IPS-NIHi11 (cell line): ENCODE measurements at regions not wholly inside any gene's neighbourhood (a gene's known extent, or its start where the extent isn't known, plus 50 kb on each side); places are given as distances from the start of the nearest gene placed in this dataset.
"Not testable (repeated sequence)": the region's sequence is repeated elsewhere in the genome, so short reads cannot be mapped to it uniquely, and the experiment has no call there.

ENCODE experiments used
- DNase-seq: peaks from one replicate; pipeline ENCODE4 v3.0.0; 2012; ENCODE audit warnings: mixed read lengths, low spot score

DNA sequence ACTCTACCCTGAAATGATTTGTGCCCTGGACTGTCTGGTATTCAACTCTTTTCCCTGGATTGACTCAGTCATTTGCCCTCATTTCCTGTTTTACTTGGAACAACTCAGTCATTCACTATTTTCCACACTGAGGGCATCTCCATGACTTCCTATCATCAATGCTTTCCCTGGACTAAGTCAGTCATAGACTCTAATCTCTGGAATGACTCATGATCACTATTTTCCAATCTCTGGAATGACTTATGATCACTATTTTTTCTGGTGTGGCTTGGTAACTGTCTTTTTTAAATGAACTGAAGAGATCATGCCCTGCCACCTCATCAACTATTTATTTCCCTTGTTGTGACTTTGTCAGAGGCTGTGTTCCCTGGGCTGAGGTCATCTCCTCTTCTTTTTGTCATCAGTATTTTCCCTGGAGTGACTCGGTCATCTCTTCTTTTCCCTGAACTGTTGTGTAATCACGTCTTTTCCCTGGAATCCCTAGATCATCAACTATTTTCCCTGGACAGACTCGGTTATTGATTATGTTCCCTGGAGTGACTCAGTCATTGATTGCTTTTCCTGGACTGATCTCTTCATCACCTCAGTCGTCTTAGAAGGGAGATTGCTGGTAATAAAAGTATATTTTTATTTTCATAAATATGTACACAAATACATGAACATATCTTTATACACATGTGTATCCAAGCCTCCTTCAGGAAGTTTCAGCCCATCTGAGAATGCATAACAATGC is 327.1 kb upstream of the VCX start:
- DNase-seq = no peak

DNA sequence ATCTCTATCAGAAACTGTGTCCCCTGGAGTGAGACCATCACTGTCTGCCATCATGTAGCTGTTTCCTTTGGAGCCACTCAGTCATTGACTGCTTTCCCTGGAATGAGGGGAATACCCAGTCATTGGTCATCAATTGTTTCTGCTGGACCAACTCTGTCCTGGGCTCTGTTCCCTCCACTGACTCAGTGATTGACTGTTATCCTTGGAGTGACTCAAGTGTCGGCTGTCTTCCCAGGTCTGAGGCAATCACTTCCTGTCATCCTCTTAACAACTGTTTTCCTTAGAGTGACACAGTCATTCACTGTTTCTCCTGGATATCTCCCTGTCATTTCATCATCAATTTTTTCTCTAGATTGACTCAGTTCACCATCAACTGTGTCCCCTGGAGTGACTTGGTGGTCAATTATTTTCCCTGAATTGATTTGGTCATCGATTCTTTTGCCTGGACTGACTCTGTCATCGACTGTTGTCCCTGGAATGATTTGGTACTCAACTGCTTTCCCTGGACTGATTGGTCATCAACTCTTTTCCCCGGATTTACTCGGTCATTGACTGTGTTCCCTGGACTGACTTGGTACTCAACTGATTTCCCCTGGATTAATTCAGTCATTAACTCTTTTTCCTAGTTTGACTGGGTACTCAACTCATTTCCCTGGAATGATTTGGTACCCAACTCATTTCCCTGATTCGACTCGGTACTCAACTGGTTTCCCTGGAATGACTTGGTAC is 327.9 kb upstream of the VCX start:
- no peak for DNase-seq

DNA sequence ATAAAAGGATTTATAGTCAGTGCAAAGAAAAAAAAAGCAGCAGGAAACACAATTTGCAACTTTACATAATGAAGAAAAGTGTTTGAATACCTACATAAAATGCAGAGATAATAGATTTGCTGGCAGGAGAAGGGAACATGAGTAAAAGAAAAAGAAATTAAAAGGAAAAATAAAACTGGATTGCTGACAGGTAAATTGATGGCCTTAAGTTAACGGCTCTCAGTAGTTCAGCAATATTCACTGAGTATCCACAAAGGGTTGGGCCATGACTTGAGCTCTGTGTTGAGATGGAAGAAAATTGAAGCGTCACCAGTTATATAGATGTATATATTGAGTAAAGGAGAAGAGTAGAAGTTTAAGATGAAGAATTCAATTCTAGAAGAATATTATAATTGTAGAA is 330.1 kb upstream of the VCX start:
- no peak for DNase-seq

DNA sequence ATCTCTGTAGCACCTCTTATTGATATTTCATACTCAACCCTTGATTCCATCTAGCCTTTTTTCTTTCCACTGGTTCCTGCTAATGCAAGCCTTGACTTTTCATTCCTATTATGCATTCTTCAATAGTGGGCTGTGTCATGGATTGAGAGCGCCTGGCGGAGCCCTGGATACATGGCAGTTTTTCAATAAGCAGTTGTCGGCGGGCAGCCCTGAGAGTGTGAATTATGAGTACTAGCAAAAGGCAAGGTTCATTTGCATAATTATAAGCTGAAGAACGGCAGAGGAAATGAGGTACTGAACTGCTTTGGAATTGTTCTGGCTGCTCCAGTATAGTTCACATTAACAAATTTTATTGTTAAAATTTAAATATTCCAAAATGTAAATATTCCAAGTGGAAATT is 339.7 kb upstream of the VCX start:
- no peak for DNase-seq

DNA sequence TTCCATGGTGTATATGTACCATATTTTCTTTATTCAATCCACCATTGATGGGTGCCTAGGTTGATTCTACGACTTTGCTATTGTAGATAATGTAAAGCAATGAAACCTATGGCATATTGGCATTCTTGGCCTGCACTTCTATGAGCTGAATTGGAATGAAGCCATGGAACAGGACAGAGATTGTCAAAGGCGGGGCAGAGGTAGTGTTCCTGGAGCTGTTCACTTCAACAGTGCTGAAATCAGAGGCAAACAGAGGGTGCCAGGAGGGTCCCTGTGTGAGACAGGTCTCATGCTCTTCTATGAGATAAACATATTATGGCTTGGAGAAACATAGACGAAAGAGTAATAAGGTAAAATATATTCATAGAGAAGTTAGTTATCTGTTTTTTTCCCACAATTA is 342.6 kb upstream of the VCX start:
- DNase-seq = no peak

DNA sequence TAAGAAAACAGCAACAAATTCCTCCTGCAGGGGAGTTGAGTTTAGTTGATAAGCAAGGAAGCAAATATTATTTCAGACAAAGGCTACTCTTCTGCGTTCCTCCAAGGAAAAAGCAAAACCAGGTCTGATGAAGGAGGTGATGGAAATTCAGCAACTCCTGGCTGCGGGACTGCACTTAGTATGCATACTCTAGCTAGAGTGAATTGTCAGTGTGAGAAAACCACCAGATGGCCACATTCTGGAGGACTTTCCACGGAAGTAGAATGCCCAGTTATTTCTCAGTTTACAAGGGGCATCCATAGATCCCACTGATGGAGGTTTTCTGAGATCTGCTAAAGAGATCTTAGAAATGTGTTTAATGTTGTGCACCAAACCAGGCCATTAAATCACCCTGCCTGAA is 338.6 kb upstream of the PUDP start:
- no peak for DNase-seq

DNA sequence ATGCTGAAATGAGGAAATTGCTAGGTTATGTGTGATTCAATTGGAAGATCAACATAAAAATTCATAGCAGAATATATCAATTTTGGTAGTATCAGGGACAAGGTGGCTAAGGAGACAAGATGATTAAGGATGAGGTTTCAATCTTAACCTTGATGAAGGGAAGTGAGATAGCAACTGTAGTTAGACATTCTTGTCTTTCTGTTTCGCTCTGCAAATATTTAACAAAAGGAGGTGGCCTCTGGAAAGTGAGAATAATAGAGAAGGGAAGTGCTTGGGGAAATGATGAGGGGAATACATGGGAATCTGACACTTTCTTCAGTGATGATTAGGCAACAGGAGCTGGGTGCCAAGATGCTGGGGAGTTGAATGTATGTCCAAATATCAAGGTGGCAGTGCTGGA is 337.1 kb upstream of the PUDP start:
- DNase-seq = no peak

DNA sequence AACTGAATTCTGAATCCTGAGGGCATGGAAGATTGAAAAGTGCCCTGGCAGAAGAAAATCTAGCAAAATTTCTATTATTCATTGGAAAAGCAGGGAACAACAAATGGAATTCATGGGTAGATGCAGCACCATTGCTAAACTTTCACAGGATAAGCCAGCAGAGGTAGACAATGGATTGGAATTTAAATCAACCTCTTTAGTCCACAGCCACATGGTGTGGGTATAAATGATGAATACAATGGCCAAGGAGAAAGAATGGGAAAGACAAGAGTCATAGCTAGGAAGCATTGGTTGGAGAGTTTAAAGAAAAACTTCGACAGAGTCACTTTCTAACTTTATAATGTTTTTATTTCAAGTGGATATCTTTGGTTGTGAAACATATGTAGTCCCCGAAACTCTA is 332.8 kb upstream of the PUDP start:
- DNase-seq = no peak

DNA sequence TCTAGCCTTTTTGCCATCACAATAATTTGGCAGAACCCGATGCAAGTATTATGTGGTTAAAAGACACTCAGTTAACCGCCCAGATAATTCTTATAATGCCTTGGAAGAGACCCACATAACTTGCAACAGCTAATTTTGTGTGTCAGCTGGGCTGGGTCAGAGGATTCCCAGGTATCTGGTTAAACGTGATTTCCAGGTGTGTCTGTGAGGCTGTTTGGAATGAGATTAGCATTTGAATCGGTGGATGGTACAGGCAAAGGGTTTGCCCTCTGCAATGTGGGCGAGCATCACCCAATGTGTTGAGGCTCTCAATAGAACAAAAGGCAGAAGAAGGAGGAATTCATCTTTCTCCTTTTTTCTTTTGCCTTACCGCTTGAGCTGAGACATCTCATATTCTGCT is 314.2 kb upstream of the PUDP start:
- no peak for DNase-seq

DNA sequence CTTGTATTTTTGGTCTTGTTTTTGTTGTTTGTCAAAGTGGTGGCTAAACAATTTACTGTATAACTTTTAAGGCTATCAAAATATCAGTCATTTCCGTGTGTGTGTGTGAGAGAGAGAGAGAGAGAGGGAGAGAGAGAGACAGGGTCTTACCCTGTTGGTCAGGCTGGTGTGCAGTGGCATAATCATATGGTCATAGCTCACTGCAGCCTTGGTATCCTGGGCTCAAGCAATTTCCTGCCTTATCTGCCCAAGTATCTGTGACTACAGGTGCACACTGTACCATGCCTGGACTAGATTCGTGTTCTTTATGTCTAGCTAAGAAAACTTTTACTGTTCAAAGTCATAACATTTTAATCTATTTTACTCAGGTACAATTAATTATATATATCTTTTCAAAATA is 313.1 kb upstream of the PUDP start:
- DNase-seq = not testable (repeated sequence)

DNA sequence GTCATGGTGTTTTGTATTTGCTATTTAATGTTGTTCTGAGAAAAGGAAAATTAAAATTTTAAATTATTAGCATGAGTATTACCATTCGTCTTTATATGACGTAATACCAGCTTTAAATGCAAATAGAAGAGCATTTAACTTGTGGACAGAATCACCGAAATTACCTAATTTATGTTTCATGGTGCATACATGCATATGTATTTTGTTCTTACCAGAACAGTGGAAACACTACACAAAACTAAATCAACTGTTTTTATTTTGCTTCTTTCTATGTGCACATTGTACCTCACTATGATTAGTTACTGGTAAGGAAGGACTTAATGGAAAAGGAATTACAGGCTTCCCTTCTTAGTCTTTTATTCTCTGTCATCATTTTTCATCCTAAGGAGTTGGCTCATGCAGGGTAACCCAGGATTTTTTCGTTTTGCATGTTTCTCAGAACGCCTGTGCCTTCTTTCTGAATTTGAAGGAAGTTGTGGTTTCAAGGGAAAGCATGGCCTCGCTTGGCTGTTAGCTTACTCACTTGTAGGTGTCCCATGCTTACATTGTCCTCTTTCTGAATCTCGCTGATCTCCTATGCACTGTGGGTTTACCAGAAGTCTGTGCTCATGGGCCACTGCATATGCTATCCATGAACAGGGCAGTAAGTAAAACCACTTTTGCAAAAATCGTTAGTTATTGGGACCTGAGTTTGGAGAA is 300.0 kb upstream of the PUDP start:
- no peak for DNase-seq

DNA sequence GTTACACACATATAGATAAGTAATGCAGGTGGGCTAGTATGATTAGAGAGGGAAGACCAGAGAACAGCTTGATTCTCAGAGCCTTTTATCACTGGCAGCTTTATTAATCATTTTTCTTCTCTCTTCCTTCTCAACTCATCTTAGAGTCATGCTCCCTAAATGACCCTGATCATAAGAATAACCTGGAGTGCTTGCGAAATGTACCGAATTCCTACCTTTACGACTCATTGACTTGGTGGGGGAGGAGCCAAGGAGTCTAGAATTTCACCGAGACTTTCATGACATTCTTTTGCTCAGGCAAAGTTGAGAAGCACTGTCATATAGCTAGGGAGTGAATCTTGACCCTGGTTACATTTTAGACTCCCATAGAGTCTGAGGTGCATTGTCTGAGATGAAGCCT is 298.9 kb upstream of the PUDP start:
- DNase-seq = no peak

DNA sequence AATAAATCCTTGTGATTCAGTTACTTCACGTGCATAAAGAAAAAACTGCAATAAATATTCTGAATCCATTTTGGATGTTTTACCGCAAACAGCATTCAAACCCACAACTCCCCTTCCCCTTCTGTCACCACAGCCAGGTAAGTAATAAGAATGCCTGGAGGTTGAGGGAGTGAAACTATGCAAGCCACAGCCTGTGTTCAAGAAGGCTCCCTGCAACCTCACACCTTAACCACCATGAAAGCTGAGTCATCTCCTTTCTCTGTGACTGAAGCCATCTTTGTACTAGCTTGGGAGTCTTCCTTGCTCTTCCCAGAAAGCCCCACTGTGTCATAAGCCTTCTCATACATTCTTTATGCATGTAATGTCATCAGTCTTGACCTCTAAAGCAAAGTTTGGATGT is 297.0 kb upstream of the PUDP start:
- no peak for DNase-seq

DNA sequence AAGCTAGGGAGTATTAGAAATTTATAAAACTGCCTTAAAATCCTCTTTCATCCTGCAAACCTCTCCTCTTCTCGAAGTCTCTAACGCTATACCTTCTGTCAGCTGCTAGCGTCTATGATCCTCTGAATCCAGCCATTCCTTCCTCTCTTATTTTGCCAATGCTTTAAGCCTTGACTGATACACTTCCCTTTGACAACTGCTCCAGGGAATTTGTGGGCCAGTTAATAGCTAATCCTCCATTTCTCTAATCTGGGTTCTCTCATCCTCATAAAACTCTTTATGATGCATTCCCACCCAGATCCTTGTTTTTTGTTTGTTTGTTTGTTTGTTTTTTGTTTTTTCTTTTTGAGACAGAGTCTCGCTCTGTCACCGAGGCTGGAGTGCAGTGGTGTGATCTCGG is 293.6 kb upstream of the PUDP start:
- DNase-seq = no peak

DNA sequence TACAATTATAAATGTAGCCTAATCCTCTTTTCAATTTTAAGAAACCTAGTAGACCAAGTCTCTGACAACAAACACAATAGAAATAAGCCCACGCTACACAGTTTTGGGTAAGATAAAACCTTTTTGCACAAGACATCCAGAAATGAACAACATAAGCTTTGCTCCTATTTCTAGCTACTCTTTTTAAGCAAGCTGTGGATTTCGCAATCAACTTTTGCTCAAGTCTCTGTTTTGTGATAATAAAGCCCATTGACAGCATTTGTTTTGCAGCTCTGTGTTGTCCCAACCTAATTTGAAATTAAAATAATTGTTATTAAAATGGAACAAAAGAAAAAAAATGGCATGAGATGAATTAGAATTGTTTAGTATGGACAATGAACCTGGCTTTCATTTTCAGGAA is 287.9 kb upstream of the PUDP start:
- DNase-seq = no peak

DNA sequence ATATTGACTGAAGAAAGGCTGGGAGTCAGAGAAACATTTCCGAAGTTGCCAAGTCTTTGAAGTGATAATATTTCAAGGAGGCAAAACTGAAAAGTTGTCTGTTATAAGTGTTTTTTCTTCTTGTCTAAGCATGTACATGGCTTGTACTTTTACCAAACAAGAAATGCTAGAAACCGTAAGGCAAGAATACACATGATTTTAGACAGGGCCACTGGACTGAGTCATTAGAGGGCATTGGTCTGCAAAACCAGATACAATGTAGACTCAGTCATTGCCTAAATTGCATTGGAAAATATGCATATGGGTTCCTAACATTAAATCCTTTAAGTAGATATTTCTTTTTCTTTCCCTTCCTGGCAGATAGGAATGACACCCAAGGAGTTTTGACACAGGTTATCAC is 284.9 kb upstream of the PUDP start:
- DNase-seq = no peak

DNA sequence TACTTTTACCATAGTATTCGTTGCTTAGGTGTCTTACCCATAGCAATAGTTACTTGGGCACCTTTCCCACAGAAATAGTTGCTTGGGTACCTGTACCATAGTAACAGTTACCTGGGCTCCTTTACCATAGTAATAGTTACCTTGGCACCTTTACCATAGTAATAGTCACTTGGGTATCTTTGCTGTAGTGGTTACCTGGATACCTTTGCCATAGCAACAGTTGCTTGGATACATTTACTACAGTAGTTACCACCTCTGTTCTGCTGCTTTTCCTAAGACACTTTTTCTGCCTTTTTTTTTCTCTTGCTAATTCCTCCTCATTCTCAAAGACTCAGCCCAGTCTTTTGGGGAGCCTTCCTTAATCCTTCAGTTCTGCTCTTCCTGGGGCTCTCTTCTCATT is 272.8 kb upstream of the PUDP start:
- no peak for DNase-seq

DNA sequence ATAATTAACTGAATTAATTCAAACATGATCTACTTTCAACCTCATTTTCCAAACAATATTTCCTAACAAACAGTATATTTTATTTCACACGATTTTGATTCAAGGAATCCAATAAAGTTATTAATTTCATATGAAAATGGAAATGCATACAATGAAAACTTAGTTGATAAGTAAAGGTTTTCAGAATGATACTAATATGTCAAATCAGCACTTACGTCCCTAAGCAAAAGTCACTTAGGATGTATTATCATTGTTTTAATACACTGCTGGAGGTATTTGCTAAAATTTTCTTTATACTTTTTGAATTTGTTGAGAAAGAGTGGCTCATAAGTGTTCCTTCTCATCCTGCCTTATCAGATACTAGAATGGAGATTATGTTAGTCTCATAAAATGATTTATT is 266.8 kb upstream of the PUDP start:
- no peak for DNase-seq

DNA sequence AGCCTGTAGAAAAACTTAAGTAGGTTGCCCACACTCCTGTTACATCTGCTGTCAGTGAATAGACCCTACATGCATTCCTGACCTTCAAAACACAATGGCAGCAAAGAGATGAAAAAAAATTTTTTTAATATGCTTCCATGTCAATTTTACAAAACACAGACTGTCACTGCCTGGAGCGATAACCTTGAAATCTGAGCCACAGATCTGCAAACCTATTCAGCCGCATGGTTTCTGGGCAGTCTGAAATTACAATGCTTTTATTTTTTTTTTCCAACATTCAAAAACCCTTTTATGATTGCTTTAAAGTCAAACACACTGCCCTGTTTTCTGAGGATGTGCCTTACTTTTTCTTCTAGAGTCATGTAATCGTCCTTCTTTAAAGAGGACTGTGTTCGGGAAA is 264.9 kb upstream of the PUDP start:
- no peak for DNase-seq

DNA sequence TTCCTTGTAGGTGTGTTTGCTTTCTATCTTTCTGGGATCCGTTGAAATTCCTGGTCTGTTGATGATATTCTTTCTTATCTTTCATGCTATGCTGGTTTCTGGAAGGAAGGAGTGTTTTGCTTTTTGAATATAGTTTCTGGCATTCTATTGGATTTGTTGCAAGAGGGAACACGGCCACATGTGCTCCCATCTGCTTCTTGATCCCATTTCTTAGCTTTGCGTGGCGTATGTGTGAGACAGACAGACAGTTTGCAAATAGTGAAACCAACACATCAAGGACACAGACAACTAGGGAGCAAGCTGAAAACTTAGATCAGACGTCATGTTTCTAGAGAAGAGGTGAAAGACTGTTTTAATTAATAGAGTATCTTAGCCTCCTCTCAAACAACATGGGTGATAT is 261.9 kb upstream of the PUDP start:
- DNase-seq = no peak

DNA sequence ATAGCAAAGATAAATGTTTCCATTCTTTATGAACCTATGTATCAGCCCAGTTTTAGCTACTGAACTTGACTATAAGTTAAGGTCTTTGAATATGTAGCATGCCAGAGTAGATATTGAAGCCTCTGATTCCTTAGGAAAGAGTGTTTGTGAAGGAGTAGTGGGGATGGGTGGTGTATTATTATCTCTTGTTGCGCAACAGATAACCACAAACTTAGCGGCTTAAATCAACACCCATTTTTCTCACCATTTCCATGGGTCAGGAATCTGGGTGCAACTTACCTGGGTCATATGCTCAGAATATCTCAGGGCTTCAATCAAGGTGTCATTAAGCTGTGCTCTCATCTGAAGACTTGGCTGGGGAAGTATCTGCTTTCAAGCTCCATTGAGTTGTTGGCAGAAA is 251.4 kb upstream of the PUDP start:
- no peak for DNase-seq

DNA sequence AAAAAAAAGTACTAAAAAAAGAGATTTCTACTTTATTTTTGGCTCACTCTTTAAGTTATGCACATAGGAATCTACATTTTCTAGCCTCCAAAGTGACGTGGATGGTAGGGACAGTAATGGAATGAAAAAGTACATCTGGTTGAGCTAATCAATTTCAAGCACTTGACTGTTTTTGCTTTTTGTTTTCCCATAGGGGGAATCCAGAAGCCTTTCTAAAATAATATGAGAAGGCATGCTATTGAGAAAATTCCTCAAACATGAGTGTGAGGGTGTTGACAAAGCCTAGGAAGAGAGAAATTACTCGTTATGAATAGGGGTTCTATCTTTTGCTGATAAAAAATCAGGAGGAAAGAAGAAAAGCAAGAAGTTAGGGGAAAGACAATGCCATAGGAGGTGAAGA is 242.5 kb upstream of the PUDP start:
- DNase-seq = no peak

DNA sequence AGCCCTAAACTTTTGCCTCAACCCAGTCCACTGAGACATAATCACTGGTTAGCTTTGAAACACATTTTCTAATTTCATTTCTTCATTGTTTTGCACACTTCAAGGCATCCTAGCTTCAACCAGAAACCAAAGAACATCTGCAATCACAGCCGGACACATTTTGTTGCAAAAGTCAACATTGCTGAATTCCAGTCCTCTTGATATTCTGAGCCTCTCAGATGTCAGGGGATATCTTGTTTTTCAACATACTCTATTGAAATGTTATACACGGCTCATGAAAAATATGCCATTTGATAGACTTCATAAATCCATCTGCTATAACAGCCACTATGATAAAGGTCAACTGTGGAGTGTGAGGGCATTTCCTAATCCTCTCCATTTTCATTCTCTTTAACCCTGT is 241.6 kb upstream of the PUDP start:
- no peak for DNase-seq

DNA sequence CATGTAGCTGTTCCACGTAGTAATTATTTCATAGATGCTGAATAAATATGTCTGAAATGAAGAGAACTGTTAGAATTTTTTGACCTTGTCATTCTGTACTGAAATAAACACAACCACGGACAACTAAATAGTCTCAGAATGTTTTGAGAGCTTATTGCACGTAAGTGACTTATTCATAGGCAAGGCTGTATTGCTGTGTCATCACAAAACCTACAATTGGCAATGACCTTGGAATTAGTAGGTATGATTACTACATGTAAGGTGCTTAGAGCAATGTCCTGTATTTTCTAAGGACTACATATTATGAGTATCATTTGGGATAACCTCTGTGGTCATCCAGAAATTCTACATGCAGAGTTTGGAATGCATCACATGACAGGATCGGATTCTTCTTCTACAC is 237.2 kb upstream of the PUDP start:
- DNase-seq = no peak
